Activated CD8-positive, alpha-beta memory T cell treated with anti-CD3 and anti-CD28 coated beads, Interleukin-2, amount 10 ng/mL, durations not matched to agents 7 days and 5 days (primary cell): ENCODE measurements at regions not wholly inside any gene's neighbourhood (a gene's known extent, or its start where the extent isn't known, plus 50 kb on each side); places are given as distances from the start of the nearest gene placed in this dataset.
"Not testable (repeated sequence)": the region's sequence is repeated elsewhere in the genome, so short reads cannot be mapped to it uniquely, and the experiment has no call there.

Experiments
- ATAC-seq: fragments of 150-1000 bp; cut with Tn5 transposase; one replicate; pipeline ENCODE4 v1.10.0; 2021; ENCODE audit warnings: moderate library complexity
- CTCF ChIA-PET: fragments of 350-600 bp; sonication (Branson Sonifier 250); formaldehyde crosslinking; loops from one replicate; lab custom pipeline; 2021; ENCODE audit warnings: antibody characterized with exemption; lab: Charles Lee
- DNase-seq: peaks from one replicate; pipeline ENCODE4 v3.0.0-alpha.2; 2020
- H3K27ac Mint-ChIP-seq: one replicate; pipeline ENCODE4 v1.8.0; 2021; ENCODE audit warnings: mild to moderate bottlenecking, mixed read lengths
- H3K27me3 Mint-ChIP-seq: one replicate; pipeline ENCODE4 v1.8.0; 2021; ENCODE audit warnings: mixed read lengths
- H3K36me3 Mint-ChIP-seq: one replicate; pipeline ENCODE4 v1.8.0; 2021; ENCODE audit warnings: mild to moderate bottlenecking, mixed read lengths
- H3K4me1 Mint-ChIP-seq: one replicate; pipeline ENCODE4 v1.8.0; 2021; ENCODE audit warnings: mixed read lengths
- H3K4me3 Mint-ChIP-seq: one replicate; pipeline ENCODE4 v1.8.0; 2021; ENCODE audit warnings: mild to moderate bottlenecking, moderate library complexity, mixed read lengths
- H3K9me3 Mint-ChIP-seq: one replicate; pipeline ENCODE4 v1.8.0; 2022; ENCODE audit warnings: low read depth, mixed read lengths

GRCh38 chr21:34223376-34223775 lies 140.4 kb upstream of the KCNE2 start:
- no peak overlapping the region for H3K4me3 Mint-ChIP-seq
- CTCF ChIA-PET: no interaction called here
- H3K36me3 Mint-ChIP-seq: no peaks in the 10 kb centered on the region
- no peak for ATAC-seq
- no peaks in the 10 kb centered on the region for H3K27me3 Mint-ChIP-seq
- no peaks in the 10 kb centered on the region for H3K4me1 Mint-ChIP-seq
- H3K9me3 Mint-ChIP-seq: no peaks in the 10 kb centered on the region
- no peak for DNase-seq
- no peak overlapping the region for H3K27ac Mint-ChIP-seq

GRCh38 chr21:34227386-34227852 lies 136.4 kb upstream of the KCNE2 start:
- no peak overlapping the region for H3K4me3 Mint-ChIP-seq
- no peaks in the 10 kb centered on the region for H3K36me3 Mint-ChIP-seq
- H3K9me3 Mint-ChIP-seq: no peaks in the 10 kb centered on the region
- ATAC-seq (no peak), DNase-seq (no peak)
- no peaks in the 10 kb centered on the region for H3K4me1 Mint-ChIP-seq
- CTCF ChIA-PET: no interaction called here
- H3K27me3 Mint-ChIP-seq: no peaks in the 10 kb centered on the region
- H3K27ac Mint-ChIP-seq: no peak overlapping the region

DNA sequence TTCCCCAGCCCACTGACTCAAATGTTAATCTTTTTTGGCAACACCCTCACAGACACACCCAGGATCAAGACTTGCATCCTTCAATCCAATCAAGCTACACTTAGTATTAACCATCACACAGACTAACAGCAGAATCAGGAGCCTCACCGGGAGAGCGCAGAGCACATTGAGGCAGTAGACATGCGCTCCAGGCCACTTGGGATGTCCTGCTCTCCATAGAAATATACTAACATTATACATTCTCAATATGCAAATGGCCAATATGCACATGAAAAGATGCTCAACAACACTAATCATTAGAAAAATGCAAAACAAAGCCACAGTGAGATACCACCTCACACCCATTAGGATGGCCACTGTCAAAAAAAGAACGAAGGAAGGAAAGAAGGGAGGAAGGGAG lies 135.0 kb upstream of the KCNE2 start:
- Mint-ChIP-seq H3K27ac (no peak overlapping the region), H3K4me1 (no peaks in the 10 kb centered on the region), H3K9me3 (no peaks in the 10 kb centered on the region), H3K36me3 (no peaks in the 10 kb centered on the region), H3K4me3 (no peak overlapping the region), H3K27me3 (no peaks in the 10 kb centered on the region)
- CTCF ChIA-PET: no interaction called here
- no peak for ATAC-seq
- no peak for DNase-seq

DNA sequence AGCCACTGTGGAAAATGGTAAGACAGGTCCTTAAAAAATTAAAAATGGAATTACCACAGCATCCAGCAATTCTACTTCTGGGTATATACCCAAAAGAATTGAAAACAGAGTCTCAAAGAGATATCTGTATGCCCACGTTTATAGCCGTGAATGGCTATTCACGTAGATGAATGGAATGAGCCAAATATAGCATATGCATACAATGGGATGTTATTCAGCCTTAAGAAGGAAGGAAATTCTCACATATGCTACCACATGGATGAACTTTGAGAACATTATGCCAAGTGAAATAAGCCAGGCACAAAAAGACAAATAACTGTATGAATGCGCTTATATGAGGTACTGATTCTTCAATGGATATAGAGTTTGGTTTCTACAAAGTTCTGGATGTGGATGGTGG lies 134.5 kb upstream of the KCNE2 start:
- ATAC-seq (no peak), DNase-seq (no peak)
- CTCF ChIA-PET: no interaction called here
- H3K4me1 Mint-ChIP-seq: no peaks in the 10 kb centered on the region
- no peaks in the 10 kb centered on the region for H3K36me3 Mint-ChIP-seq
- H3K9me3 Mint-ChIP-seq: no peaks in the 10 kb centered on the region
- H3K27ac Mint-ChIP-seq: no peak overlapping the region
- H3K27me3 Mint-ChIP-seq: no peaks in the 10 kb centered on the region
- H3K4me3 Mint-ChIP-seq: no peak overlapping the region

DNA sequence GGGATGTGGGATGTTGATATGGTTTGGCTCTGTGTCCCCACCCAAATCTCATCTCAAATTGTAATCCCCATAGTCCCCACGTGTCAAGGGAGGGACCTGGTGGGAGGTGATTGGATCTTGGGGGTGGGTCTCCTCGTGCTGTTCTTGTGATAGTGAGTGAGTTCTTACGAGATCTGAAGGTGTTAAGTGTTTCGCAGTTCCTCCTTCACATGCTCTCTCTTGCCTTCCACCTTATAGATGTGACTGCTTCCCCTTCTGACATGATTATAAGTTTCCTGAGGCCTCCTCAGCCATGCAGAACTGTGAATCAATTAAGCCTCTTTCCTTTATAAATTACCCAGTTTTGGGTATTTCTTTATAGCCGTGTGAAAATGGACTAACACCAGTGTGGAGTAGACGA lies 130.1 kb upstream of the KCNE2 start:
- H3K9me3 Mint-ChIP-seq, H3K36me3 Mint-ChIP-seq, CTCF ChIA-PET, DNase-seq, H3K4me3 Mint-ChIP-seq, H3K4me1 Mint-ChIP-seq, ATAC-seq, H3K27ac Mint-ChIP-seq, H3K27me3 Mint-ChIP-seq: not testable (repeated sequence)

GRCh38 chr21:34235514-34235913 lies 128.3 kb upstream of the KCNE2 start:
- H3K4me1 Mint-ChIP-seq: no peaks in the 10 kb centered on the region
- no peaks in the 10 kb centered on the region for H3K36me3 Mint-ChIP-seq
- no peak for DNase-seq
- H3K27me3 Mint-ChIP-seq: no peaks in the 10 kb centered on the region
- no peak overlapping the region for H3K27ac Mint-ChIP-seq
- CTCF ChIA-PET: interaction anchor here (0.8 to 1.7 kb wide), 4 partner anchors 30 to 312 kb away, joined by 3 to 6 read pairs (median 6); no protein-coding TSS in a partner anchor
- no peak for ATAC-seq
- H3K9me3 Mint-ChIP-seq: no peaks in the 10 kb centered on the region
- H3K4me3 Mint-ChIP-seq: no peak overlapping the region

- Mint-ChIP-seq H3K4me1 (peaks cover 4% of the 10 kb centered on the region), H3K4me3 (no peak overlapping the region), H3K36me3 (peaks cover 3% of the 10 kb centered on the region), H3K9me3 (peaks cover 10% of the 10 kb centered on the region), H3K27me3 (peaks cover 4% of the 10 kb centered on the region), H3K27ac (no peak overlapping the region)
- no peak for ATAC-seq
- CTCF ChIA-PET: interaction anchor here (1.4 kb wide), 1 partner anchor 319 kb away, joined by 5 read pairs; no protein-coding TSS in a partner anchor
- no peak for DNase-seq
Observed at GRCh38 chr21:34242973-34243372, 120.8 kb upstream of the KCNE2 start.

DNA sequence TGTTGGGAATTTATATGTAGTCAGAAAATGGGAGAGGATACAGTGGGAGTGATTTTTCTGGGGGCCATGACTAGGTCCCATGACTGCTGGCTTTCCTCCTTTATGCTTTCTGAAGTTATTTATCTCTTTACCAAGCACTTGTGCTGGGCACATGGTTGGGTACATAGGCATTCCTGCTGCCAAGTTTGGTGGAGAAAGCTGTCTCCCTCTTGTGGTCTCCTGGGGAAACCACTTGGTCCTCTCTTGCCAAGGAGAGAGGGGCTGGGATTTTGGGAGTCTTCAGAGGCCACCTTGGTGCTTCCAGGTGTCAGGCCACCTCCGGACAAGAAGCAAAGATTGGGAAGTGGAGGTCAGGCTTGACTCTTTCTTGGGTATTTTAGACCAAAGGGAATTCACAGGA lies 120.2 kb upstream of the KCNE2 start:
- no peak for DNase-seq
- CTCF ChIA-PET: interaction anchor here (1.4 kb wide), 1 partner anchor 319 kb away, joined by 5 read pairs; no protein-coding TSS in a partner anchor
- no peak overlapping the region for H3K27ac Mint-ChIP-seq

GRCh38 chr21:34252751-34253150 lies 111.1 kb upstream of the KCNE2 start:
- H3K27ac Mint-ChIP-seq: no peak overlapping the region
- H3K4me1 Mint-ChIP-seq: no peaks in the 10 kb centered on the region
- H3K4me3 Mint-ChIP-seq: no peak overlapping the region
- peaks cover 22% of the 10 kb centered on the region for H3K36me3 Mint-ChIP-seq
- H3K9me3 Mint-ChIP-seq: peaks cover 14% of the 10 kb centered on the region
- ATAC-seq: no peak
- CTCF ChIA-PET: no interaction called here
- no peak for DNase-seq
- peaks cover 14% of the 10 kb centered on the region for H3K27me3 Mint-ChIP-seq

More for the DNA sequence above, 120.2 kb upstream of the KCNE2 start:
- ATAC-seq: no peak
- H3K4me1 Mint-ChIP-seq: peaks cover 4% of the 10 kb centered on the region
- H3K36me3 Mint-ChIP-seq: peaks cover 6% of the 10 kb centered on the region
- H3K27me3 Mint-ChIP-seq: peaks cover 7% of the 10 kb centered on the region
- H3K9me3 Mint-ChIP-seq: peaks cover 12% of the 10 kb centered on the region
- H3K4me3 Mint-ChIP-seq: no peak overlapping the region

GRCh38 chr21:34255073-34255472 lies 108.7 kb upstream of the KCNE2 start:
- DNase-seq (no peak), ATAC-seq (no peak)
- Mint-ChIP-seq H3K27me3 (peaks cover 17% of the 10 kb centered on the region), H3K27ac (no peak overlapping the region), H3K9me3 (peaks cover 12% of the 10 kb centered on the region), H3K36me3 (peaks cover 19% of the 10 kb centered on the region), H3K4me3 (no peak overlapping the region), H3K4me1 (no peaks in the 10 kb centered on the region)
- CTCF ChIA-PET: no interaction called here

GRCh38 chr21:34260277-34261008 lies 103.4 kb upstream of the KCNE2 start:
- Mint-ChIP-seq H3K4me1 (no peaks in the 10 kb centered on the region), H3K4me3 (no peak overlapping the region), H3K36me3 (peaks cover 18% of the 10 kb centered on the region), H3K9me3 (peaks cover 14% of the 10 kb centered on the region), H3K27me3 (peaks cover 15% of the 10 kb centered on the region), H3K27ac (no peak overlapping the region)
- ATAC-seq (no peak), DNase-seq (no peak)
- CTCF ChIA-PET: no interaction called here

- Mint-ChIP-seq H3K4me3 (no peak overlapping the region), H3K27me3 (peaks cover 13% of the 10 kb centered on the region), H3K9me3 (peaks cover 12% of the 10 kb centered on the region), H3K27ac (no peak overlapping the region), H3K36me3 (peaks cover 16% of the 10 kb centered on the region), H3K4me1 (no peaks in the 10 kb centered on the region)
- CTCF ChIA-PET: no interaction called here
- DNase-seq (no peak), ATAC-seq (no peak)
Observed at GRCh38 chr21:34261841-34262468, 101.9 kb upstream of the KCNE2 start.

DNA sequence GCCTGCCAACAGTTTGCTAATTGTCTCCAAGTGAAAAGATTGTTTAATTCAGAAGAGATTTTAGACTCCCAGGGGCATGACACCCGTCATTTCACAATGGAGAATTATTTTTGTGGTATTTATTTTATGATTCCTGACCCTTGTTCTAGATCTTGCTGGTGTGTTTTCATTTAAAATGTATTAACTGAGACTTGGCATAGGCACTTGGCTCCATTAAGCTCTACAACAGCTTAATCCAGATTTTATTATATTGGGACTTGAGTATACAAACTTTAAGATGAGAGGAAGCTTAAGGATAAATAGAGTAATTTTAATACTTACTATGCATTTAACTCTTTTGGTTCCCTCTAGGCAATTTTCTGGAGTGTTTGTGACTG lies 101.3 kb upstream of the KCNE2 start:
- Mint-ChIP-seq H3K27ac (no peak overlapping the region), H3K9me3 (peaks cover 11% of the 10 kb centered on the region), H3K27me3 (peaks cover 8% of the 10 kb centered on the region), H3K4me3 (no peak overlapping the region), H3K36me3 (peaks cover 14% of the 10 kb centered on the region), H3K4me1 (no peaks in the 10 kb centered on the region)
- no peak for DNase-seq
- CTCF ChIA-PET: no interaction called here
- no peak for ATAC-seq

- H3K36me3 Mint-ChIP-seq: peaks cover 11% of the 10 kb centered on the region
- no peak overlapping the region for H3K4me3 Mint-ChIP-seq
- ATAC-seq (no peak), DNase-seq (no peak)
- peaks cover 4% of the 10 kb centered on the region for H3K27me3 Mint-ChIP-seq
- peaks cover 7% of the 10 kb centered on the region for H3K9me3 Mint-ChIP-seq
- no peaks in the 10 kb centered on the region for H3K4me1 Mint-ChIP-seq
- CTCF ChIA-PET: no interaction called here
- H3K27ac Mint-ChIP-seq: no peak overlapping the region
Observed at GRCh38 chr21:34263629-34264028, 100.2 kb upstream of the KCNE2 start.
